ENCODE measurements at regions not wholly inside any gene's neighbourhood (a gene's known extent, or its start where the extent isn't known, plus 50 kb on each side); places are given as distances from the start of the nearest gene placed in this dataset.

DNA sequence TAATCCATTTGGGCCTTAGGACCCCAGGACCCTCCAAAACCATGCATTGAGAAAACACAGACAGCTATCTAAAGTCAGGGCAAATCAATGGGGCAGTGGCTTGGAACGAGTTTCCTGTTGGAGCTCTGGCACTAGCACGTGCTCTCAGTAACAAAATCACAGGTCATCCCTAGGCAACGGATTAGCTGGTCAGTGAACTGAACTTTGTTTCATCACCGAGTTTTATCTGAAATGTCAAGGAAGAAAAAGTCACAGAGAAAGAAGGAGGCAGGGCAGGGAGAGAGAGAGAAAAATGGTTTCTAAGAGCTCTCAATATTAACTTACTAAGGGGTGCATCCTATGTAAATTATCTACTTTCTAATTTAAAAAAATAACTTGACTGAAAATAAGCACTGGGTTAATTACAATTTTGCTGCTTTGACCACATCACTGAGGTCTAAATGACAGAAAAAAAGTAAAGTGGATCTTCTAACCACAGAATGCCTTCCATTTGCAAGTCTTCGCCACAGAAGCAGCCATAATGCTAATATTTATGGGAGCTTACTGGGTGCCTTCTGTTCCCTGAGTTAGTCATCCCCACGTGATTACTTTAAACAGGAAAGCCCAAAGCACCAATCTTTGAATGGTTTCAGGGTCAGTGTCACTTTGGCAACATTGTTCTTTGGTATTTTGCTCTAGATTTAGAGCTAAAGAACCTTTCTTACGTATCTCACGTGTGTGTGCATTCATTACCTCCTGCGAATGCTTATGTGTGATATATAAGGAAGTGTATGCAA is 503.9 kb downstream of the RASEF start:
- no peak for DNase-seq

DNA sequence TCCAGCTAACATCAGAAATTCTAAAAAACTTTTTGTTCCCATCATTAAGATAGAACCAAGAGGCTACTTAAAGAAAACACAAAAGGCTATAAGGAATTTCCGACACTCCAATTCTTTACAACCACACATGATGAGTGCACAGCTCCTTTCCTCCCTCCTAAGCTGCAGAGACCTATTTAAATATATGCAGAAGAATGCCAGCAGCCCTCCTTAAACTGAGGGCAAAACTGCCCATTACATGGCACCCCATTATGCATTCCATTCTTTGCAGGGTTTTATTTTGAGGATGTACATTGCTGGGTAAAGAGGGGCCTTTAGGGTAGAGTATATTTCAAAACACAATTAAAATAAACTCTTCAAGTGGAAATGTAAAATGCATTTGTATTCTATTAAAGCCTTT is 502.9 kb downstream of the RASEF start:
- no peak for DNase-seq

DNA sequence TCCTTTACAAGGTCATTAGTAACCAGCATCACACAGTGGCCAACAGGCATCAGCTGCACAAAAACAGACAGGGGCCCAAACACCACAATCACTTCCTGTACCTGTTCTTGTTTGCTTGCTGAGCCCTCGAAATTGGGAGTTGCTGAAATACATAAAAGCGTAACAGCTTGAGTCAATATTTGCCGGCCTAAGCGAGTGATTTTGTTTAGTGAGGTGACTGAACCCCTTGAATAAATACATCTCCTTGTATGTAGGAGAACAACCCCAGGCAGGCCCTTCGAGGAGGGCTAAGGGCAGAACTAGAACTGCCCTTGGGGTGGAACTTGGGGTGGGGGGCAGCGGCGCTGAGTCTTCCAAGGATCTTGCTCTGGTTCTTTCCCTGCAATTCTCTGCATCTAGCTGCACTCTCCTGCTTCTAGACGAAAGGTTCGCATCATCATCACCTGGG is 502.5 kb downstream of the RASEF start:
- DNase-seq: no peak

DNA sequence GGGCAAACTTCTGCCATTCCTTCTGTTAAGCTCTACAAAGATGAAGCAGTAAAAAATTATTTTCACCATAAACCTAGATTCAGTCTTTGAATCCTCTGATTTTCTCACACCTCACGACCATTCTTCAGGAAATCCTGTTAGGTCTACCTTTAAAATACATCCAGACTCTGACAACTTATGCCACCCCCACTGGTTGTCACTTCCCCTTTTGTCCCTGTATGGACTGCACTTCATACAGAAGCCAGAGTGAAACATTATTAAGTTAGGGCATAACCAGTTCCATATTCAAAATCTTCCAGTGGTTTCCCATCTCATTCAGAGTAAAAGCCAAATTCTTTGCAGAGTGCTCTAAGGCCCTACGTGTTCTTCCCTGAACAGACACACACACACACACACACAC is 499.8 kb downstream of the RASEF start:
- no peak for DNase-seq

DNA sequence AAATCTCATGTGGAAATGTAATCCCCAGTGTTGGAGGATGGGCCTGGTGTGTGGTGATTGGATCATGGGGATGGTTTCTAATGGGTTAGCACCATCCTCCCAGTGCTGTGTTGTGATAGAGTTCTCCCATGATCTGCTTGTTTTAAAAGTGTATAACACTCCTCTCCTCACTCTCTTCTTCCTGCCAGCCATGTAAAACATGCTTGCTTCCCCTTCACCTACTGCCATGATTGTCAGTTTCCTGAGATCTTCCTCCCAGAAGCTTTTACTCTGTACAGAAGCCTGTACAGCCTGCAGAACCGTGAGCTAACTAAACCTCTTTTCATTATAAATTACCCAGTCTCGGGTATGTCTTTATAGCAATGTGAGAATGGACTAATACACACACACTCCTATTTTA is 499.1 kb downstream of the RASEF start:
- DNase-seq: no peak

DNA sequence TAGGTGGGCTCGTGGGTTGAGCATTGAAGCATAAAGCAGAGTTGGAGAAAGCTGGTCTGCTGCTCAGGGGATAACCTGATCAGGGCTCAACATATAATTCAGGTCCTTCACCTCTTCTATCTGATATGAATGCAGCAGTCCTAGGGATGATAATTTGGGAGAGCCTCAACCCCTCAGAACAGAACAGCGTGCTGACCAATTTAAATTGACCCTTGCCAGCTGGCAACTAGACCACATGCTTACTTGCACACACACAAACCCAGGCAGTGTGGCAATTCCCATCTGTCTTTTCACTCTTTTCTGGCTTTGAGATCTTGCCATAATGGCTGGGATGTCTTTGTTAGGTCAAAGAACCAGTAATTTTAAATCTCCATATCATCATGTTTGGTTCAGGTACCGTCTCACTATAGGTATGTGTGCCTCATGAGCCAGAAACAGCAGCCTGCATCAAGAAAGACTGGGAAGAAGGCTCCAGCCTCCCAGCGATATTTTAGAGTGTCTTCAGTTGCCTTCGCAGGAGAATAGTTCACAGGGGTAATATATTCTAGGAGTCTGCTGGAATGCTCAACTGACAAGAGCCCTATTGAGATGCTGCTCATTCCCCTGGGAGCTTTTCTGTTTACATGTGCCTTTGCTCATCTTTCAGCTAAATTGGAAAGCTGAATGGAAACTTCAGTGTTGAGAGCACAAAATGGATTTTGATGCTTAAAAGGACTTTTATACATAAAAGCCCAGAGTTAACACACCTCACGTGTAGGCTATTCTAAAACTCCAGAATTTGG is 497.6 kb downstream of the RASEF start:
- no peak for DNase-seq

DNA sequence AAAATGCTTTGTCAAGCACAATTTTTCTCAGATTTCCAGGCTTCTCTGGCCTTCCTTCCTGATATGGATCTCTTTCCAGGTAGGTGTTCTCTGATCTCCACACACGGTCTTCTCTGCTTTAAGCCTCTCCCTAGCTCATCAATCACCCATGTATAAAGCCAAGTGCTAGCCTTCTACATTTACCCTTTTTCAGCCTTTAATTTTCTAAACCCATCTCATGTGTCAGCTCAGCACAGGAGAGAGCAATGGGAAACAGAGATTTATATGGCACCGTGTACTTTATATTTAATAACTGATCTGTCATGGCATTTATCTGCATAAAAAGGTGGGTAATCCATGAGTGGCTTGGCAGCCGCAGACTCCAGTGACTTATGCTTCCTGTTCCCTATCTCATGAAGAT is 495.0 kb downstream of the RASEF start:
- DNase-seq: no peak

DNA sequence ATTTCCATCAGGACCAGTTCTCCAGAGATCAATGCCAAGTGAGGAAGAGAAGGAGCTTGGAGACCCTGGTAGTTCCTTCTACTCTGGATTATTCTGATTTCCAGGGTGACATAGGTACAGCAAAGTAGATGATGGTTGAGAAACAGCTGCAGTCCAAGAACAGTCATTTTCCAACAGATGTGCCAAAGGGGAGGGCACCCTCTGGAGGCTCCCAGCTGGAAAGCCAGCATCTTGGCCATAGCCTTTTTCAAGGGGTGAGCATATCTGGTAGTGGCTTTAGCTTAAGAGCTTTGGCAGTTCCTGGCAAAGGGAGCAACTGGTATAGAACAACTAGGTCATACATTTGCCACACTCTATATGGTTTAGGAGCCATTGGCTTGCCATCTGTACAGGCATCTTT is 492.7 kb downstream of the RASEF start:
- no peak for DNase-seq

DNA sequence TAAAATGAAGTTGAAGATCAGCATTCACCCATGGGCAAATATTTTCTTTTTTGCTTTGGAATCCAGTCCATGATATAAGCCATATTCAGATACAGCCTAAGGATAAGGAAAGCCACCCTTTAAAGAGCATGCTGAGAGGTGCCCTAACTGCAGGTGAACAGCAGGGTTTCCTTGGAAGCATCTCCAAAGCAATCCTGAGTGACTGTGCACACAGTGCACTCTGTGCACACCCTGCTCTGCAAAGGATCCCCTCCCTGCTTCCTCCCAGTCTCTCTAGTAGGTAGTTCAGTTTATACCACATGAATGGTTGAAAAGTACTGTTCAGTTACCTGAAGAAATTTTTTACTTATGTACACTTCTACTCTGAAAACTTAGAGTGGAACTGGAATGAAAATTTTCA is 491.4 kb downstream of the RASEF start:
- no peak for DNase-seq

DNA sequence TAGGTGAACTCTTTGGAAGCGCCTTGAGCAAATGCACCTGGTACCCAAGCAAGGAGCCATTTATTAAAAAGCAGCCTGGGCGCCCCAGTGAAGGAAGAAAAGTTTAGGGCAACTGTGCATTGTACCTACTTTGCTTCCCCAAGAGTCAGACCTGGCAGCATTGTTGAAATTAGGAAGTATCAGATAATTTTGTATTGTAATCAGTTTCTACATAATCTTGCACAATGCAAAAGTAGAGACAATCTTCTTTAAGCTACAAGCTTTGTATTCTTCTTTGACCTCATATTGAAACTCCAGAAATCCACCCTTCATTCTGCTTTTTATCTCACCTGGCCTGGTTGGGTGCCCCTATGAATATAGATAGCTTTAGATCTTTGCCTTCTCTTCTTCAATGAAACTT is 490.8 kb downstream of the RASEF start:
- no peak for DNase-seq

DNA sequence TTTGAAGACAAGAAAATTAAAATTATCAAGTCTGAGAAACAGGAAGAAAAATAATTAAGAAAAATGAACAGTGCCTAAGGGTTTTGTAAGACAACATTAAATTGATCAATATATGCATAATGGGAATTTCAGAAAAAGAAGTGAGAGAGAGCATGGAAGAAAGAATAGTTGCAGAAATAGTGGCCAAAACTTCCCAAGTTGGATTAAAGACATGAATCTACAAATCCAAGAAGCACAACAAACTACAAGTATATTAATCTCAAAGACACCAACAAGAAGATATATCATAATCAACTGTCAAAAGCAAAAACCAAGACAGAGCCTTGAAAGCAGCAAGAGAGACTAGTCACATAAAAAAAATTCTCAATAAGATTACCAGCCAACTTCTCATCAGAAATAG is 488.0 kb downstream of the RASEF start:
- DNase-seq: no peak

DNA sequence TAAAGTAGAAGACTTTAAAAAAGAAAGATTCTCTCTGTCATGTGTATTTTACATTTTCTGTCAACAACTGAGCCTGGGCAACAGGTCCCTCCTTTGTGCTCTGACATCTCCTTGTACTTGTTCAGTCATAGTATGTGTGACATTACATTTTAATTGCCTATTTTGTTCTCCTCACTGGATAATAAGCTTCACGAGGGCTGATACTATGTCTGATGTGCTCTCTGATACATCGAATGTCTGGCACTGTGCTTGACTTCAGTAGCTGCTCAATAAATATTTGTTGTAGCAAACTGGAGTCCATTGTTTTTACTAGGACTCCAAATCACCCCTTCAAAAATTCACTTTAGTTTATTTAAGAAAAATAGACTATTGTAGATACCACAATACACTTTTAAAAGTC is 482.0 kb downstream of the RASEF start:
- DNase-seq: no peak

DNA sequence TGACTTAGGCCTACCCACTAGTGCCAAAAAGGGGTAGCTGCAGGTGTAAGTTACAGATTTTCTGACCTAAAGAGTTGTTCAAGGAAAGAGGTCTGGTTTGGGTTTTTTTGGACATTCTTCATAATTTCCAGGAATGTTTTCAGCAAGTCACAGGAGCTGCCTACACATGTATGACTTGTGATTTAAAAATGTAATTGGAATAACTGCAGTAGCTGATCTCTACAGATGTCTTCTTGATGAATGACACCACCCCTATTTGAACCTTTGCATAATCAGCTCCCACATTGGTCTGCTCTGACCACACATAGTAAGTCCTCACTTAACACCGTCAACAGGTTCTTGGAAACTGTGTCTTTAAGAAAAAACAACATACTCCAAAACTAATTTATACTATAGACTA is 481.4 kb downstream of the RASEF start:
- DNase-seq: no peak

DNA sequence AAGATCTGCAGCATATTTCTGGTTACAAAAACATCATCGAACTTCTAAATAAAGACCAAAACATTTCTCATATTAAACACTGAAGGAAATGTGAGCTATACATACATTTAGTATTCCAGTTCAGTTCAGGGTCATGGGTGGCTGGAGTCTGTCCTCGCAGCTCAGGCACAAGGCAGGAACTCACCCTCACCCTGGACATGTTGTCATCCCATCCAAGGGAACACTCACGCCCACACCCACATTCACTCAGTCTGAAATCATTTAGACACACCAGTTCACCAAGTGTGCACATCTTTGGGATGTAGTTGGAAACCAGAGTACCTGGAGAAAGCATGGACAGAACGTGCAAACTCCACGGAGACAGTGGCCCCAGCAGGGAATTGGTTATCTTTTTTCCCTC is 481.0 kb downstream of the RASEF start:
- no peak for DNase-seq

DNA sequence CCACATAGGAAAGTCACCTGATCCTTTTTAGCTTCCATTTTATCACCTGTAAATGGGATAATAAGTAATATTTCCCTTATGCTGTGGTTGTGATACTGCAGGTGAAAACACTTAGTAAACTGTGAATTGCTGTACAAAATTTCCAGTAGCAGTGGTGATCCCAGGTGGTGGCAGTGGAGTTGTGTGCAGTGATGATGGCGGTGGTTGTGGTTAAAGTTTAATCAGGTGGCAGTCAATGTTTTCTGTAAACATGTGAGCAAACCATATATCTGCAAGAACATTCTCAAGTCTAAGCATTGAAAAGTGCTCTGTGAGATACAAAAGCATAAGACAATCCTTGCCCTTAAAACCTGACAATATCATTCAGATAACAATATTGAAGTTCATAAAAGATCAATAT is 480.2 kb downstream of the RASEF start:
- DNase-seq: no peak

DNA sequence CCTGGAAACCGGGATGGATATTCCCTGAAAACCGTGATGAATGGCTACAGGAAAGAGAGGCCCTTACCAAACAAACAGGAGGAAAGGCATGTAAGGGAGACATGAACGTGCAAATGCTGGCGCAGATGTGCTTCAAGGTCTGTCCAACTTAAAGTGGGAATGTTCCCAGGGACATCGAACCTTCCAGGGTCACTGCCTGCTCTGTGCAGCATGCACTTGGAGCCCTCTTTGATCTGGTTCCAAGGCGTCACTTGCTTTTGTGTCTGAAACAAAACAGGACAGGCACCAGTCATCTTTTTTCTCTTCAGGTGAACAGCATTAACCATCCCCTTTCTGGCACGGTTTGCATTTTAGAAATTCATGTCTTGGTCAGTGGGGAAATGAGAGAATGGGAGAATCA is 479.4 kb downstream of the RASEF start:
- no peak for DNase-seq

DNA sequence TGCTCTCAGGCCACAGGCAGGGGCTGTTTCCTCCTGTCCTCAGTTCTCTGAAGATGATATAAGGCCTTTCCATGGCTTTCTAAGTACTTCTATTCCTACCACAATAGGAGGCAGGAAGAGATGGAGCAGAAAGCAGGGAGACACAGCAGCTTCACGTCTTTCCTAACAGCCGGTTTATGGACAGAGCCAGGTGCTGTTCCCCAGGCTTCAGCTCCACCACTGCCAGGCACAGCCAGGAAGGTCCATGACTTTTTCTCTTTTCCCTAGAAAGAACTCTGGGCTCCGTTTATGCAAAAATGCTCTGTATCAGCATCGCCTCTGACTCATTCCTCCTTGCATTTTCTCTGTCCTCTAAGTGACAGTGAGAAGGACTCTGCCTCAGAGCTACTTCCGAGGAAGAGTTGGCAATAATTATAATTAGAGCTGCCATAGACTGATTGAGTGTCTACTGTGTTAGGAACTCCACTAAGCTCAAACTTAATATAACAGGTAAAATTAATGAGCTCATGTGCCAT is 478.5 kb downstream of the RASEF start:
- DNase-seq: no peak

DNA sequence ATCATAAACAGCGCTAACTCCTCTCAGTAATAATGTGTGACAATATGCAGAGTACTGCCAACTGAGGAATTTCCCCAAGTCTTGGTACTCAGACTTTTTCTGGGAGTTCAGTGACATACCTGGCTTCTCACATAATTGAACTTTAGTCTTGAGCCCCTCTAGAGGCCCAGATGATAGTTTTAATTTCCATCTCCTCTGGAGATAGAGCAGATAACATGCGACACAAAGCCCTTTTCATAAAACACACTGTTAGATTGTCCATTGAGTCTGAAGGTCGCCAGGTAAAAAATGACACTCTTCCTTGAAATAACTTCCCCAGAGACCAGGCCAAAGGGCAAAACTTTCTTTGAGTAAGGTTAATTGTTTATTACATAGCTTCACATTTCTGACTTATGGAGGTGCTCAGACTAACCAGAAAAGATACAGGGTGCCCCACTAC is 476.0 kb downstream of the RASEF start:
- DNase-seq: no peak

DNA sequence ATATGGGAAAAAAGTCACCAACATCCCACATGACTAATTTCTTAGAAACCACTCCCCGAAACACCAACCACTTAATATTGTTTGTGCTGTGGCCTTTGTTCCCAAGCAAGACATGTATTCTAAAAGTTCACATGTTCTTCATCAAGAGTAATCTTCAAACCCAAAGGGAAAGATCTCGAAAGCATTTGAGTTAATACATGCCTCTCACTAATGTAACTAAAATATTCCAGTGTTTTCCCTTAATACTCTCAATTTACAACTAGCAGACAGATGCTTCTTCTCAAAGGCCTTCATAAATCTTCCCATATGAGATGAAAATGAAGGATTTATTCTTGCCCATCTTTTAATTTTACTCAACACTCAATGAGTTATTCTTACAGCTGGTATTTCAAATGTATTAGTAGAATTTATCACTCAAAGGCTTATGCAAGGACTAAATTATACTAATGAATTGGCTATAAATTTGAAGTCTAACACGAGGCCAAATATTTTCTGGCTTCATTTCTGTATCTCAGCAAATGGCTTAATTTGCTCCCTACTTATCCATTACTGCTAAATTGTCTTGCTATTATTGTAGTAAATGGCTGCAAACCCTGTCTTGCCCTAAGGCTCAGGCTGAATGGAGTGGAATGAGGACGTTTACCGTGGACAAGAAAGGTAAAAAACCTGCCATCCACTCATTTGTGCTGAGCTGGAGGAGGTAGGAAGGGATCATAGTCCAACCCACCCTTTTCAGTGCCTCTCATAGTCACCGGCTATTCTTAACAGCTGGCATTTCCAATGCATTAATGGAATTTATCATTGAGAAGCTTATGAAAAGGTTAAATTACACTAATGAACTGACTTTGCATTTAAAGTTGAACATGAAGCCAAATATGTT is 474.4 kb downstream of the RASEF start:
- no peak for DNase-seq

DNA sequence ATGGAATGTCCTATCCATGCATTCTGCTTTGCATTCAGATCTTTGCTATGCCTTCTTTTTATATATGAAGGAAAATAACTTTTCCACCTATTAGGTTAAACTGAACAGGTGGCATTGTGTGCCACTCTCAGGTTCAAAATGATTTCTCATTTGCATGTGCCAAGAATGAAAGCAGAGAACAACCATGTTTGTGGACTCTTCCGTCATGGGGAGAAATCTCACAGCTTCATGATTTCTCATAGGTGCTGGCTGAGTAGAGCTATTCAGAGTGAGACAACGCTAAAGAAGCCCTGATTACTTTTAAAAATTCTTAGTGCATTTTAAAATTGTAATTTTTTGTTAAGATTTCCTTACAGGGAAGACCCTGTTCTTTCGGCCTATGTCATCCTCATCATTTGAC is 472.1 kb downstream of the RASEF start:
- no peak for DNase-seq

DNA sequence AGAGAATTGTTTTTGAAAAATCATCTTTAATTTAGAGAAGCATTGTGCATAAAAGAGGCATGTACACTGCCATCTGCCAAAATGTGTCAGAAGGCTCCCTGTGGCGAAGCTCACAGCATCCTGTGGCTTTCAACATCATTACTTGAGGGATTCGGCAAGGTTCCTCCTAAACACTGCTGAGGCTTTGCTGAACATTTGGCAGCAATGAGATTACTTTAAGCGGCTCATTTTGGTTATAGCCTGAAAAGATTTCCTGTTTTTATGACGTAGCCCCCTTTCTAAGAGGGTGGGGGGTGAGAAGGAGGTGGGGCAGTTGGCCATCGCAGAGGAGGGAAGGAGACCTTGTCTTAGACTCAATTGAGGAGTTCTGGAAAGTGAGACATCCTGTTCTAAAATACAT is 469.4 kb downstream of the RASEF start:
- DNase-seq: no peak

DNA sequence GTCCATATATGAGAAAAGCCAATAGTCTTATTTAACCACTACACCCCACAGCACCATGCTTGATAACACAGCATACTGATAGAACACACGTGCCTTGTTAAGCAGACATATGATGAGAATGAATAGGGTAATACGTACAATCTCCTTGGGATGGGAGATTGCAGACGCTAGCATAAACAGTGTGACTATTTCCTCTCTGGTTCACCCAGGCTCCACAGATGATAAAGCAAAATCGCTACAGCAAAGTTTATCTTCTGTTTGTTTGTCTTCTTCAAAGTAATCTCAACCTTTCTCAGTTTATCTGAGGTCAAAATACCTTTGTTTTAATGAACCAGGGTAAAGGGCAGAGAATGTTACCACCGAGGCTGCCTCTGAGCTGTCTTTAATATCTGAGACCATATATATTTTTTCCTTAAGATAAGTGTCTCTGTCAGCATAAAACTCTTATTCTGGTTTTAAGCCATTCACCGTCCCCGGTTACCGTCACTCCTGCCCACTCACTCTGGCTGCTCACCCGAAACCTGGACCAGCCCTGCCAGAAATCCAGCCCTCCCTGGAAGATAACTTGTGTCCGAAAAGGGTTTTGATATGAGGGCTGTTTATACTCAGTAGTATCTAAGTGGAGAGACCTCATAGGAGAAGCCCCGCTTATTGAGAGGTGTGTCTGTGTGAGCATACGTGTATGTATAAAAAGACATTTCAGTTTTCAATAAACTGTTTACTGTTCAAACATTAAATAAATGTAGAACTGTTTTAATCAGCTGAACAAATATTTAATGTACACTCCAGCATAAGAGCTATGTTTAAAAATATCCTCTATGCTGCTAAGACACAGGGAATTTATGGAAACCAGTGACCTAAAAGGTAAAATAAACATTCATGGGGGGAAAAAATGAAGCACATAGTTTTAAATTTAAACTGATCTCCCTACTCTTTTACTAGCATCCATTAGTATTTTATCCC is 465.4 kb downstream of the RASEF start:
- no peak for DNase-seq

Data from CD4-positive, alpha-beta T cell treated with Interferon gamma for 1 hour (primary cell).